GM10266 (cell line): ENCODE measurements at regions not wholly inside any gene's neighbourhood (a gene's known extent, or its start where the extent isn't known, plus 50 kb on each side); places are given as distances from the start of the nearest gene placed in this dataset.

Experiments
- DNase-seq: peaks from one replicate; pipeline ENCODE4 v3.0.0; 2012; ENCODE audit errors: extremely low spot score
- TF ChIP-seq, protein P1 (sequence below): IDR thresholded peaks from 2 replicates; pipeline ENCODE4 v1.5.1; 2012; ENCODE audit warnings: mild to moderate bottlenecking, low read depth; ENCODE audit not compliant: control insufficient read depth, insufficient read depth; ENCODE audit errors: missing control alignments

DNA sequence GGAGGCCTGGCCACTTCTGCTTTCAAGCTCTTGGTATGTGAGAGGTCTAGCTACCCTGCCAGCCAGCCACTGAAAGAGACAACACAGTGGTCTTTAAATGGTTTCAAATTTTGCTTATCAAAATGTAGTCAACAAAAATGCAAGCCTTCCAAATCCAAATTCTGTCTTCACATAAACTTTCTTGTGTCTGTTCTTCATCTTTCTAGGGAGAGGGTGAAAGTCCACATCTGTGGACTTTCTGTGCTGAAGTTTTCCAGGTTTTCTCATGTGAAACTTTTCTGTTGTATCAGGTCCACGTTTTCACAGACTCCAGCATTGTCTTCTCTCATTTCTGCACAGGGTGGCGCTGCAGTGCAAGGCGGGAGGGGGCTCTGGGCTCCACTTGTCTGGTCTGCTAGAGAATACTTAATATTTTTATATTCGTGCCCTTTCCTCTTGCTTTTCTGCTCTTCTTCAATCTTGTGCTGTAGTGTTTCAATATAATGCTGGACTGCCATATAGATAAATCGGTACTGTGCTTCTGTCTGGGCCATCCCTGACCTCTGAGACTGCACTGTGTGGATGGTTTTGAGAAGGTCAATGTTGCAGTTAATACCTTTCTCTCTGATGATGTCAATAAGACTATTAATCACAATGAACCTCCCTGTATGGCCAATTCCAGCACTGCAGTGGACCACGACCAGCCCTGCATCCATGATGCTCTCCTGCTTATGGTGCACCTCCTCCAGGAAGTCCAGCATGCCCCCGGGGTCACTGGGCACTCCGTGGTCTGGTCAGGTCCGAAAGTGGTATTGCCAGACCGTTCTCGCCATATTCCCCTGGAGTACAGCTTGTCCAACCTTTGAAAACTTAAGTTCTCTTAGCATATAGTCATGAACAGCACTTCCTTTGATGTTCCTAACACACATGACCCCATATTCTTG is 161.6 kb upstream of the TNFAIP3 start:
- TF ChIP-seq, protein P1, sequence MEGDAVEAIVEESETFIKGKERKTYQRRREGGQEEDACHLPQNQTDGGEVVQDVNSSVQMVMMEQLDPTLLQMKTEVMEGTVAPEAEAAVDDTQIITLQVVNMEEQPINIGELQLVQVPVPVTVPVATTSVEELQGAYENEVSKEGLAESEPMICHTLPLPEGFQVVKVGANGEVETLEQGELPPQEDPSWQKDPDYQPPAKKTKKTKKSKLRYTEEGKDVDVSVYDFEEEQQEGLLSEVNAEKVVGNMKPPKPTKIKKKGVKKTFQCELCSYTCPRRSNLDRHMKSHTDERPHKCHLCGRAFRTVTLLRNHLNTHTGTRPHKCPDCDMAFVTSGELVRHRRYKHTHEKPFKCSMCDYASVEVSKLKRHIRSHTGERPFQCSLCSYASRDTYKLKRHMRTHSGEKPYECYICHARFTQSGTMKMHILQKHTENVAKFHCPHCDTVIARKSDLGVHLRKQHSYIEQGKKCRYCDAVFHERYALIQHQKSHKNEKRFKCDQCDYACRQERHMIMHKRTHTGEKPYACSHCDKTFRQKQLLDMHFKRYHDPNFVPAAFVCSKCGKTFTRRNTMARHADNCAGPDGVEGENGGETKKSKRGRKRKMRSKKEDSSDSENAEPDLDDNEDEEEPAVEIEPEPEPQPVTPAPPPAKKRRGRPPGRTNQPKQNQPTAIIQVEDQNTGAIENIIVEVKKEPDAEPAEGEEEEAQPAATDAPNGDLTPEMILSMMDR = peak; percentile 88
- DNase-seq = peak; percentile 55

DNA sequence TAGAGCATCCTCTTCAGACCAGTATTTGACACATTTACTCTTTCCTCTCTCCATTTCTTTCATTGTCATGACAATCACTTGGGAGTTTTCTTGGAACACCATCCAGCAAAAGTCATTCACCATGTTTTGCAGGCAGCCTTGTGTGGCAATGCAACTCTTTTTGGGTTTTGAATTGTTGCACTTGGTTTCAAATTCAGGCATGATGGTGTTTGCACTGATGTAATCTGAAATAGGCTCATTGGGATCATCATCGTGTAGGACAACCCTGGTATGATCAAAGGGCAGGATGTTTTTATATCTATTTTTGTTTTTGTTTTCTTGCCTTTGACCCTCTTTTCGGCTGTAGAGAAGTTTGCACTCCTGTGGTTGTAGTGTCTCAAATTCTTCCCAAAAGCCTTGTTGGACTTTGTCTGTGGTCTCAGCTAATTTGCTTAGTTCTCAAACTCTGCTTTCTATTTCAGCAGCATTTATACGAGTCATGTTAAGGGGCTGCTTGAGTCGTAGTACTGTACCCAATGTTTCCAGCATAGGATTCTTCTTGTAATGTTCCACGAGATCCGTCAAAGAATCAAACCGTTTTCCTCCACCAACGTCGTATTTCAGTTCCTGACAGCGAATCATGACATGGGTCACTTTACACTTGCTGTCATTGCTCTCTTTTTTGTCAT is 160.8 kb upstream of the TNFAIP3 start:
- DNase-seq = no peak
- TF ChIP-seq, protein P1 = no peak

DNA sequence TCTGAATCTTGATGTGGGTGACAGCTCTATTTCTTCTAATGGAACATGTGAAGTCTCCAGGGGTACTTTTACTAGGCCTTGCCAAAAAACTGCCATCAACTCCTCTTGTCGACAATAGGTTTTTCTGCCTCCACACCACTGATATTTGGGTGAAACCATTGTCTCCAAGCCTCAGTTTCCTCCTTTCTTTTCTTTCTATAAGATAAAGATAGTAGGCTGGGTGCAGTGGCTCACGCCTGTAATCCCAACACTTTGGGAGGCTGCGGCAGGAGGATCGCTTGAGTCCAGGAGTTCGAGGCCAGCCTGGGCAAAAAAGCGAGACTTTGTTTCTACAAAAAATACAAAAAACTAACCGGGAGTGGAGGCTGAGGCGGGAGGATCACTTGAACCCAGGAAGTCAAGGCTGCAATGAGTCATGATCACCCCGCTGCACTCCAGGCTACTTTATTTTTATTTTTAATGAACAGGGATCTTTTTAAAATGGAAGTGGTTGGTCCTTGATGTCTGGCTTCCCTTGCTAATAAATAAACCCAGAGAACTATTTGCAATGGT is 159.9 kb upstream of the TNFAIP3 start:
- TF ChIP-seq, protein P1 = no peak
- DNase-seq = no peak

DNA sequence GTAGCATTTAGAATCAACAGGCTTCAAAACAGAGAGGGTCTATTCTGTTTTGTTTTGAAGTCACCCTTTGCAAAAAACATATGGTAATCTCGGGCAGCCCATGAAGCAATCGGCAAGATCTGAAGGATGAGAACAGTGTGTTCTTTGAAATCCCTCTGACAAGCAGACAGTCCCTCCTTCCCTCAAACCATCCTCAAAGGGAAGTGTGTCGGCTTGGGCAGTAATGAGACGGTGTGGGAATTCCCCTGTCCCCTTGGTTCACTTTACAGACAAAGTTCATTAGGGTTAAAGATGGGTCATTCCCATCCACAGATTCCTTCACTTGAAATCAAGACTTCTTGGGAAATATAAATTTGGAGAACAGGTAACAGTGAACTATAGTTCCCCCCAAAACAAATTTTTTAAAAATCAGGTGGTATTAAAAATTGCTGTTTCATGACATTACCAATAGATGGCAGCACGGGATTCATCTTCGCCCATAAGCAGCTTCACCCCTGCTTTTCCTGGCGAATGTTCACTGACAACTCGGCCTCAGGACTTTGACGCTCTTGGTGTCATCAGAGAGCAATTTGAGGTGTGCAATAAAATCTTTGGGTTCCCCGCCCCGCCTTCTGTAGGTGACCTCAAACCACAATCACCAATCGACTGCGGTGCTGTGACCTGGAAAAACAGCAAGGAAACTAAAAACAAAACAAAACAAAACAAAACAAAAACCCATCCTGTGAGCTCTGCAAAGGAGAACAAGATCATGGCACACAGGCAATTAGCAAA is 159.3 kb upstream of the TNFAIP3 start:
- TF ChIP-seq, protein P1 = peak; percentile 66
- DNase-seq = peak; percentile 56

DNA sequence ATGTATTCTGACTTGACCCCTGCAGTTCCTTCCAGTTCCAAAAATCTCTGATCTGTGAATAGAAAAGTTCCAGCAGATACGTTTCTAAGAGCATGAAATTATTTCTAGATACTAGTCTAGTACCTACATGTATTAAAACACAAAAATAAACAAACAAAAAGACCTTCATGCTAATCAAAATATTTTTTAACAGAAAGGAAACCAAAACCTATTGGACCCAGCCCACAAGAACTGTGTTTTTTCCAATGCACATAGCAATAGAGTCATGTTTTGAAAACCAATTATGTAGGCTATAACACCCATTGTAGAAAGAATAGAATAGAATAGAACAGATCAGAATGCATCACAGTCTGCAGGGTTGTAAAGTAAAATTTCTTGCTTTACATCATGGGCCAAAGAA is 158.6 kb upstream of the TNFAIP3 start:
- no peak for DNase-seq
- TF ChIP-seq, protein P1 = no peak

DNA sequence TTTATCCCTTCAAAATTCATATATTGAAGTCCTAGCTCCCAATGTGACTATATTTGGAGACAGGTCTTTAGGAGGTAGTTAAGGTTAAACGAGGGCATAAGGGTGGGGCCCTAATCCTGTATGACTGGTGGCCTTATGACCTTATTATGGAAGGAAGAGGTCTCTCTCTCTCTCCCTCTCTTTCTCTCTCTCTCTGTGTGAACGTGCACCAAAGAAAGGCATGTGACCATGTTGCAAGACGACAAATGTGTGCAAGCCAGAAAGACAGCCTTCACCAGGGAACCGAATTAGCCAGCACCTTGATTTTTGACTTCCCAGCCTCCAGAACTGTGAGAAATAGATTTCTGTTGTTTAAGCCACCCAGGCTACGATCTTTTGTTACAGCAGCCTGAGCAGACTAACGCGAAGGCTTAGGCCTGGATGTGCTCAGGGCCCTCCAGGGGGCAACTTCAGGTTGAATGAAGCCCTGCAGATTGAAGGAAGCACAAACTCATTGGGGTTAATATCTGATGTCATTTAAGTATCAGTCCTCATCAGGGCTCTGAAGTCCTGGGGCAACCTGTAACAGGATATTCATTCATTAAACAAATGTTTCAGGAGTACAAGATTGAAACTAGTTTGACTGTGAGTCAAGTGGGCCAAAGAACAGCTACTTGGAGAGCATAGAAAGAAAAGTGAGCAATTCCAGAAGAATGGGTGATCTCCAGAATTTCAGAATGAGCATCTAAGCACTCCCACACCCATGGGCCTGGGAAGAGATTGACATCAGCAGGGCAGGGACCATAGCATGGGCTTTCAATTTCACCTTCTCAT is 157.4 kb upstream of the TNFAIP3 start:
- TF ChIP-seq, protein P1 = no peak
- no peak for DNase-seq
